ENCODE measurements at regions not wholly inside any gene's neighbourhood (a gene's known extent, or its start where the extent isn't known, plus 50 kb on each side); places are given as distances from the start of the nearest gene placed in this dataset.

DNA sequence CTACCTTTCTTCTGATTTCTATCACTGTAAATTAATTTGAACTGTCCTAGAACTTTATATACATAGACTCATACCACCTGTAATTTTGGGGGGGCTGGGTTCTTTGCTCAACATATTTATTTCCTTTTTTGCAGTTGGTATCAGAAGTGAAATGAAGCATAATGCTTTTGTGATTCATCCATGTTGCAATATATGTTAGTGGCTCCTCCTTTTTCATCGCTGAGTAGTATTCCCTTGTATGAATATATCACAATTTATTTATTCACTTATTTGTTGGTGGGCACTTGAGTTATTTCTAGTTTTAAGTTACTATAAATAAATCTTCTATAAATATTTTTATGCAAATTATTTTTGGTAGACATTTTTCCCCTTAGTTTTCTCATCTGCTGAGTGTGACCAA is 336.4 kb downstream of the HS3ST3B1 start:
- TF ChIP-seq, protein P1, sequence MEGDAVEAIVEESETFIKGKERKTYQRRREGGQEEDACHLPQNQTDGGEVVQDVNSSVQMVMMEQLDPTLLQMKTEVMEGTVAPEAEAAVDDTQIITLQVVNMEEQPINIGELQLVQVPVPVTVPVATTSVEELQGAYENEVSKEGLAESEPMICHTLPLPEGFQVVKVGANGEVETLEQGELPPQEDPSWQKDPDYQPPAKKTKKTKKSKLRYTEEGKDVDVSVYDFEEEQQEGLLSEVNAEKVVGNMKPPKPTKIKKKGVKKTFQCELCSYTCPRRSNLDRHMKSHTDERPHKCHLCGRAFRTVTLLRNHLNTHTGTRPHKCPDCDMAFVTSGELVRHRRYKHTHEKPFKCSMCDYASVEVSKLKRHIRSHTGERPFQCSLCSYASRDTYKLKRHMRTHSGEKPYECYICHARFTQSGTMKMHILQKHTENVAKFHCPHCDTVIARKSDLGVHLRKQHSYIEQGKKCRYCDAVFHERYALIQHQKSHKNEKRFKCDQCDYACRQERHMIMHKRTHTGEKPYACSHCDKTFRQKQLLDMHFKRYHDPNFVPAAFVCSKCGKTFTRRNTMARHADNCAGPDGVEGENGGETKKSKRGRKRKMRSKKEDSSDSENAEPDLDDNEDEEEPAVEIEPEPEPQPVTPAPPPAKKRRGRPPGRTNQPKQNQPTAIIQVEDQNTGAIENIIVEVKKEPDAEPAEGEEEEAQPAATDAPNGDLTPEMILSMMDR (IDR thresholded peaks at IDR 0.05): no peak
- TF ChIP-seq POLR2A (IDR thresholded peaks at IDR 0.05): no peak
